ENCODE measurements at regions not wholly inside any gene's neighbourhood (a gene's known extent, or its start where the extent isn't known, plus 50 kb on each side); places are given as distances from the start of the nearest gene placed in this dataset.
A peak's percentile ranks its signal among the peaks of the same experiment; 100 is the strongest.

GRCh38 chr15:68500363-68501258, 68.6 kb upstream of the ITGA11 start:
- DNase-seq (ENCODE audit: low spot score): peak; percentile 32

GRCh38 chr15:68501259-68501591, 69.3 kb upstream of the ITGA11 start:
- no peak for DNase-seq (ENCODE audit: low spot score)

- DNase-seq (ENCODE audit: low spot score): no peak
These were observed 69.7 kb upstream of the ITGA11 start for GRCh38 chr15:68501616-68502015.

DNA sequence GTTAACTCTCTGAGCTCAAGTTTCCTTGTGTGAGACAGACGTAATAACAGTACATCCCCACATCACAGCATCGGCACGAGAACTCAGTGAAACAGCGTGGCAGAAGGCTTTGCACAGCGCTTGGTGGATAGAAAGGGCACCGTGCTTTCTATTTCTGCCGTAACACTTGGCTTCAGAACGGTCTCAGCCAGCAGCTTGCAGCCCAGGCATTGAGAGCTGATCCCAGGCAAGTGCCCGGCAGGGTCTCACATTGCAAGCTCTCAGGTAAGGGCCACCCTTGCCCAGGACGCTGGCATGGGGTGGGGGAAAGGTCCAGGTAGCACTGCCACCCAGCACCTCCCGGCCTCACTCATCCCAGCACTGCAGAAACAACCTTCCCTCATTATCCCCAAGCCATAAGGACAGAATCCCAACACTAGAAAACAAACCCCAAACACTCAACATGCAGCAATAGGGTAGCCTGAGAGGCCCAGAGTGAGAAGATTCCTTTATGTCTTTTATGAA, 70.5 kb upstream of the ITGA11 start:
- no peak for DNase-seq (ENCODE audit: low spot score)

GRCh38 chr15:68503213-68503612, 71.2 kb upstream of the ITGA11 start:
- peak; percentile 18 for DNase-seq (ENCODE audit: low spot score)

GRCh38 chr15:68503791-68504680, 72.1 kb upstream of the ITGA11 start:
- DNase-seq (ENCODE audit: low spot score): peak; percentile 41

- peak; percentile 42 for DNase-seq (ENCODE audit: low spot score)
These were observed 72.8 kb upstream of the ITGA11 start for GRCh38 chr15:68504681-68505170.

- DNase-seq (ENCODE audit: low spot score): peak; percentile 28
These were observed 72.7 kb upstream of the CORO2B start for GRCh38 chr15:68506071-68506470.

DNA sequence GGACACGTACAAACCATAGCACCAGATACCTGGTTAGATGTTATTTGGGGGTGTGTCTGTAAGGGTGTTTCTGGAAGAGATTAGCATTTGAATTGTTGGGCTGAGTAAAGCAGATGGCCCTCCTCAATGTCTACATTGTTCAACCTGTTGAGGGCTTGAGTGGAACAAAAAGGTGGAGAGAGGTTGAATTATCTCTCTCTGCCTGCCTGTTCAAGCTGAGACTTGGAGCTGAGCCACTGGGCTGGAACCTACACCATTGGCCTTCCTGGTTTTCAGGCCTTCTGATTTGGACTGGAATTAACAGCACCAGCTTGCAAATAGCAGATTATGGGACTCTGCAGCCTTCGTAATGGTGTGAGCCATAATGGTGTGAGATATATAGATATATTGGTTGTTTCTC, 71.3 kb upstream of the CORO2B start:
- DNase-seq (ENCODE audit: low spot score): no peak

DNA sequence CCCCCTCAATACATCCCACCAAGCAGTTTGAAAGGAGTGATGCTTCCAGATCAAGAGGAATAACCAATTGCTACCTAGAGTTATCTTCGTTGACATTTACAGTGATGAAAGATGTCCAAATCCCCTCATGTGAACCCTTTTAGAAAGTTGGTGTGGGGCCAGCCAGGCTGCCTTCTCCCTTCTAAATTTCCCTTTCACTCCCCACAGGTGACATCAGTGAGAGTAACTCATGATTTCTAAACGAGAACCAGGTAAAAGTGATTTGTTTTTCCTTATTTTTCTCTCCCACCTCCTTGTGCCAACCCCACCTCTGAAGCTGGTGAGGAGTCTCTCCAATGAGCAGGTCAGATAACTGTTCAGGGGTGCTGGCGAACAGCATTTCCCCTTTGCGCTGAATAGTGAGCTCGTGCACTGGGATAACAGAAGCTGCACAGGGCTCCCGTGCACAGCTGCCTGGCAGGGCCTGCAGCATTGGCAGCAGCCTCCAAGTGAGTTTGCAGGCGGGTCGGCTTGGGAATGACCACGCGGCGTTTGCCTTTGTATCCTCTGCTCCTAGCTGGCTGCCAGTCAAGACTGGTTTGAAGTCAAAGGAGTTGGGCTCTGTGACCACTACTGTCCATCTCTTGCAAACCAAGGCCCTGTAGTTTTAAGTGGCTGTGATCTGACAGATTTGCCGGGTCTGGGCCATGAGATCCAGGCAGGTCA, 70.2 kb upstream of the CORO2B start:
- peak; percentile 38 for DNase-seq (ENCODE audit: low spot score)

DNA sequence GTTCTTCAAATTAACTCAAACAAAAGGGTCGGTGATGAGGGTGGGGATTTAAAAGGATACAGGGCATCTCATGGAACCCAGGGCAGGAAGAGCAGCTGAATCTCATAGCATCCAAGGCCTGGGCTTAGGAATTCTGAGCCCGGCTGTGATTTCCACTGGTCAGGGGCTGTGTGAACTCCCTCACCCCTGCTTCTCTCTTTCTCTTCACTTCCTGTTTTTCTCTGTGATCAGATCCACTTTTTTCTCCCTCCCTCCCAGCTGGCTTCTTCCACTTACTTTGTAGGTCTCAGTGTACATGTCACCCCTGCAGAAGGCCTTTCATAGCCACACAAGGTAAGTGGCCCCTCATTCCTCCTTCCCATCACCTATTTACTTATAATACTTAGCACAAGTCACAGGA, 68.2 kb upstream of the CORO2B start:
- DNase-seq (ENCODE audit: low spot score): no peak

DNA sequence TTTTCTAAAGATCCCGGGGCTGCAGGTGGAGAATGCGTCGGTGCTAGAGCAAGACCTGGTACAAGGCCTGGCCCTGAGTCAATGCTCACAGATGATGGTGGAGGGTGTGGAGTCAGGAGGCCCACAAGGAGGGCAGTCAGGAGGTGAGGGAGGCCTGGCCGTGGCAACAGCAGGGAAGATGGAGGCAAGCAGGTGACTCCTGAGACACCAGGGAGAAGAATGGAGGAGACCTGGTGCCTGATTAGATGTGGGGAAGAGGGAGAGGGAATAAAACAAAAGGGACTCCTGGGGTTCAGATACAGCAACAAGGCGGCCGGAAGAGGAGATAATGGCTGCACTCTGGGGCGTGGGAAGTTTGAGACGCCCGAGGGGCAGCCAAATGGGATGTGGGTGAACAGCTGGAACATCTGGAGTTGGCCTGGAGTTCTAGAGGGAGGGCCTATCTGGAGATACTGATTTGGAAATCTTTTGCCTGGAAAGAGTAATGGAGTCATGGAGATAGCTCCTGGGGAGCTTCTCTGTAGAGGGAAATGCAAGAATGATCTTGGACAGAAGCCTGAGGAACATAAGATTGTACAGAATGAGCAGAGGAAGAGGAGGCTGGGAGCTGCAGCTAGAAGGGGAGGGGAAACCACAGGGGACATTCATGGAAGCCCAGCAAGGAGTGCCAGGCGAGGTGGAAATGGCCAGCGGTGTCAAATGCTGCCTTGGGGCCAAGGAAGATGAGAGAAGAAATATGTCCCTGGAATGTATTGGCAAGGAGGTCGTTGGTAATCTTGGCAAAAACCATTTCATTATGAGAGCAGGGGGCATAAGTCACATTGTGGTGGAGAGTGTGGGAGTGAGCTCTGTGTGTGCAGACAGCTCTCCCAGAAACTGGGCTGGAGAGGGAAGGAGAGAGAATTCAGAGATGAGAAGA, 67.5 kb upstream of the CORO2B start:
- DNase-seq (ENCODE audit: low spot score): no peak

- no peak for DNase-seq (ENCODE audit: low spot score)
These were observed 66.7 kb upstream of the CORO2B start for GRCh38 chr15:68512052-68512451.

DNA sequence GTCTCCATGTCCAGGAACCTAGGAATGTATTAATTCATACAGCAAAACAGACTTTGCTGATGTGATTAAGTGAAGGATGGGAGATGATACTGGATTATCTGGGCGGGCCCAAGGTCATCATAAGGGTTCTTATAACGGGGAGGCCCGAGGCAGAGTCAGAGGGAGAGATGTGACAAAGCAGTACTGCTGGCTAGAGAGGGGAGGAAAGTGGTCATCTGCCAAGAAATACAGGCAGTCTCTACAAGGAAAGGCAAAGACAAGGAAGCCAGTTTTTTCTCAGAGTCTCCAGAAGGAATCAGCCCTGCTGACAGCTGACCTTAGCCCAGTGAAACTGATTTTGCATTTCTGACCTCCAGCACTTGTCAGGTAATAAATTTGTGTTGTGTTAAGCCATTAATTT, 66.2 kb upstream of the CORO2B start:
- DNase-seq (ENCODE audit: low spot score): no peak

DNA sequence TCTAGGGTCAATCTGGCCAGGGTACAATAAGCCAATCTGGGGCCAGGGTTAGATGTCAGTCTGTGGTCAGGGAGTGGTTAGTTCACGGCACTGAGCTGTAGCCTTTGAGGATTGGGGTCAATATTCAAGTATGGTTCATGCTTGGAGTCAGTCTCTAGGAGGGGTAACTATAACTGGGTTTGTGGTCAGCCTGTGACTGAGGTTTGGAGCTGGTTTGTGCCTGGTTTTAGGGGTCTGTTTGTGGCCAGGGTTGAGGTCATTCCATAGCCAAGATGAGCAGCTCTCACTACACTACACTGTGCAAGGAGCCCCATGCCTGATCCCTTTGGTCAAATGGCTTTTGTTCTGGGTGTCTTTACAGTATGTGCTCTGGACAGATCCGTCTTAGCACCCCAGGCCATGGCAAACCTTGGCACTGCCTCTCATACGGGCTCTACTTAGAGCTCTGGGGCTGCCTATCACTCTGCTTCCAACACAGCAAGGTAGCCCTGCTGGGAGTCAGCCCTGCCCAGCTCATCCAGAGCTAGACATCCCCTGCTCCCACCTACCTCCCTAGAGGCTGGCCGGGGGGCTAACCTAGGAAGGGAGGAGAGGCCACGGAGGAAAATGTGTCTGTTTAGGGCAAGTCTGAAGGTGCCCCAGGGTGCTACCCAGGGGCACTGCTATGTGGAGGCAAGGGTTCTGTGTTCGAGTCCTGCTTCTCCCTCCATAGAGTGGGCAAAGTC, 63.3 kb upstream of the CORO2B start:
- no peak for DNase-seq (ENCODE audit: low spot score)

DNA sequence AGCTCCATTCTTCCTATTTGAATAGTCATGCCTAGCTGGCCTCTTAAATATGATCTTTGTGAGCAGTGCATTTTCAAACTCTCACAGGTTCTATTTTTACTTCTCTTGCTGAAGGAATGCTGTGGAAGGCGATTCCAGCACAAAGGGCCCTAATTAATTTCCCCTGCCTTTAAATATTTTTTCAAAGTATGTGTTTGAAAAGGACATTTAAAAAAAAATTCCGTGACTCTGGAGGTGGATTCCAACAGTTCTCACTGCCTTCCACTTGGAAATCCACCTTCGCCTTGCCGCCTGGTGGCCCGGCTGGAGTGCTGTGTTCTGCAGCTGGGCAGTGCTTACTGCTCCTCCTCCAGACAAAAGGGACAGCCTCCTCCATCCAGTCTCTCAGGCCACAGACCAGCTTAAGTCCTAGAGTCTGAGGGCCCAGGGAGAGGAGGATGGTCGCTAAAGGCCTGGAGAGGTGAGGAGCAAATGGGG, 61.5 kb upstream of the CORO2B start:
- DNase-seq (ENCODE audit: low spot score): peak; percentile 69

DNA sequence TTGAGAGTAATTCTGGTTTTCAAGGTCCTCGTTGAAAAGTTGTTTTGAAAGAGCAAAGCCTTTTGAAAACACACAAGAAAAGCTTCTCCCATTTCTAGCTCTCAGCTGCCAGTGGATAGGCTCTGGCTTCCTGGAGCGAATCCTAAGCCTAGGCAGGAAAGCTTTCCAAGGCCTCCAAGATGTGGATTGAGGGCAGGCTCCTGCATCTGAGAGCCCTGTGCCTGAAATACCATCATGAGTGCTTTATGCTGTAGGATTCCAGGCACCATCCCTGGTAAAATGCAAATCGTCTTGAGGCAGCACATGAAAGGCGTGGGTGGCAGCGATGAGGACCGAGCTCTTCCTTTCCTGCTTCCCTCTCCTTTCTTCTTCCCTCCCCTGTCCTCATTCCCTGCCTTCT, 60.7 kb upstream of the CORO2B start:
- DNase-seq (ENCODE audit: low spot score): peak; percentile 36

- DNase-seq (ENCODE audit: low spot score): peak; percentile 41
These were observed 59.9 kb upstream of the CORO2B start for GRCh38 chr15:68518785-68519430.

- no peak for DNase-seq (ENCODE audit: low spot score)
These were observed 53.8 kb upstream of the CORO2B start for GRCh38 chr15:68524753-68525584.

Data from ecto neural progenitor cell (in vitro differentiated cells).